Left ventricle myocardium inferior (tissue), 1 donor: ENCODE measurements at regions not wholly inside any gene's neighbourhood (a gene's known extent, or its start where the extent isn't known, plus 50 kb on each side); places are given as distances from the start of the nearest gene placed in this dataset.
"Not testable (repeated sequence)": the region's sequence is repeated elsewhere in the genome, so short reads cannot be mapped to it uniquely, and the experiment has no call there.

Source experiments
- DNase-seq: peaks from one replicate; pipeline ENCODE4 v3.0.0-alpha.2; 2020
- H3K27ac ChIP-seq: fragments of 200-600 bp; replicated peaks from 2 replicates; pipeline ENCODE4 v1.8.0; 2021
- H3K27me3 ChIP-seq: fragments of 200-600 bp; 2 replicates; pipeline ENCODE4 v1.8.0; 2021; ENCODE audit warnings: low read depth
- H3K36me3 ChIP-seq: fragments of 200-600 bp; 2 replicates; pipeline ENCODE4 v1.8.0; 2021
- H3K4me1 ChIP-seq: fragments of 200-600 bp; 2 replicates; pipeline ENCODE4 v1.8.0; 2021
- H3K4me3 ChIP-seq: fragments of 200-600 bp; 2 replicates; pipeline ENCODE4 v1.8.0; 2021; ENCODE audit warnings: mild to moderate bottlenecking, moderate library complexity
- H3K9me3 ChIP-seq: fragments of 200-600 bp; replicated peaks from 2 replicates; pipeline ENCODE4 v1.8.0; 2021
- intact Hi-C: fragments of 100-400 bp; cut with micrococcal nuclease; formaldehyde crosslinking; loops from one replicate; pipeline ENCODE4 v1.11.0; 2022
- TF ChIP-seq, protein P1 (sequence below): fragments of 200-600 bp; IDR thresholded peaks from 2 replicates; pipeline ENCODE4 v1.8.0; 2021; ENCODE audit warnings: antibody characterized with exemption, mild to moderate bottlenecking, borderline replicate concordance
- donor health status: DM: no; HTN: yes; CAD: no; lungs with severe emphysema.

- H3K36me3 ChIP-seq = no peaks in the 10 kb centered on the region
- intact Hi-C loops = no loop called here
- H3K27ac ChIP-seq = no peak overlapping the region
- TF ChIP-seq, protein P1, sequence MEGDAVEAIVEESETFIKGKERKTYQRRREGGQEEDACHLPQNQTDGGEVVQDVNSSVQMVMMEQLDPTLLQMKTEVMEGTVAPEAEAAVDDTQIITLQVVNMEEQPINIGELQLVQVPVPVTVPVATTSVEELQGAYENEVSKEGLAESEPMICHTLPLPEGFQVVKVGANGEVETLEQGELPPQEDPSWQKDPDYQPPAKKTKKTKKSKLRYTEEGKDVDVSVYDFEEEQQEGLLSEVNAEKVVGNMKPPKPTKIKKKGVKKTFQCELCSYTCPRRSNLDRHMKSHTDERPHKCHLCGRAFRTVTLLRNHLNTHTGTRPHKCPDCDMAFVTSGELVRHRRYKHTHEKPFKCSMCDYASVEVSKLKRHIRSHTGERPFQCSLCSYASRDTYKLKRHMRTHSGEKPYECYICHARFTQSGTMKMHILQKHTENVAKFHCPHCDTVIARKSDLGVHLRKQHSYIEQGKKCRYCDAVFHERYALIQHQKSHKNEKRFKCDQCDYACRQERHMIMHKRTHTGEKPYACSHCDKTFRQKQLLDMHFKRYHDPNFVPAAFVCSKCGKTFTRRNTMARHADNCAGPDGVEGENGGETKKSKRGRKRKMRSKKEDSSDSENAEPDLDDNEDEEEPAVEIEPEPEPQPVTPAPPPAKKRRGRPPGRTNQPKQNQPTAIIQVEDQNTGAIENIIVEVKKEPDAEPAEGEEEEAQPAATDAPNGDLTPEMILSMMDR = no peak
- H3K4me1 ChIP-seq = peaks cover 17% of the 10 kb centered on the region
- no peak for DNase-seq
- H3K4me3 ChIP-seq = no peak overlapping the region
- peaks cover 9% of the 10 kb centered on the region for H3K9me3 ChIP-seq
- H3K27me3 ChIP-seq = no peaks in the 10 kb centered on the region
These were observed 108.8 kb upstream of the PCED1B start for GRCh38 chr12:46970636-46971035.

DNA sequence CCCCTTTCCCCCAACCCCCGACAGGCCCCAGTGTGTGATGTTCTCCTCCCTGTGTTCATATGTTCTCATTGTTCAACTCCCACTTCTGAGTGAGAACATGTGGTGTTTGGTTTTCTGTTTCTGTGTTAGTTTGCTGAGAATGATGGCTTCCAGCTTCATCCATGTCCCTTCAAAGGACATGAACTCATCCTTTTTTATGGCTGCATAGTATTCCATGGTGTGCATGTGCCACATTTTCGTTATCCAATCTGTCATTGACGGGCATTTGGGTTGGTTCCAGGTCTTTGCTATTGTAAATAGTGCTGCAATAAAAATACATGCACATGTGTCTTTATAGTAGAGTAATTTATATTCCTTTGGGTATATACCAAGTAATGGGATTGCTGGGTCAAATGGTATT, 105.5 kb upstream of the PCED1B start:
- H3K9me3 ChIP-seq, H3K4me3 ChIP-seq, H3K27ac ChIP-seq, H3K27me3 ChIP-seq, intact Hi-C loops, DNase-seq, H3K36me3 ChIP-seq: not testable (repeated sequence)
- H3K4me1 ChIP-seq = peaks cover 11% of the 10 kb centered on the region

DNA sequence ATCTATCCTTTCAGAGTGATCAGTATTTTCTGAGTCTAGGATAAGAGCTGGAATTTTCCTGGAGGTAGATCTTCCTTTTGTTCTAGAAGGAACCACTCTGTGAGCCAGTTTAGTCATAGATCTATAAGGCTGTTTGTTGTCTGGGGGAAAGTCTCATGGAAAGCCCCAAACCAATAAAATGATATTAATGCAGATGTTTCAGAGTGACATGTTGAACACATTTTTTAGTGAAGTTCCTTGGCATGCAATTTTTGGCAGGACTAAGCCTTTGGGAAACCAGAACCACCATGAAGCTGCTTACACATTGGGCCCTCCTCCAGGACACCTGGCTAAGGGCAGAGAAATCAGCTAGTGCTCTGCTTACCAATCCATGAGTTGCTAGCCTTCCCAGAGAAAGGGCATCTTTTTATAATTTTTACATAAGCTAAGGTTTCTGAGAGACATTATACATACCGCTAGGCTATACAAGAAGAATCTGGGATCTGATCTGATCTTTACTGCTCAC, 101.5 kb upstream of the PCED1B start:
- no peak overlapping the region for H3K27ac ChIP-seq
- no peak overlapping the region for H3K4me3 ChIP-seq
- no peaks in the 10 kb centered on the region for H3K27me3 ChIP-seq
- TF ChIP-seq, protein P1 = no peak
- H3K9me3 ChIP-seq = peaks cover 9% of the 10 kb centered on the region
- no peaks in the 10 kb centered on the region for H3K36me3 ChIP-seq
- intact Hi-C loops = no loop called here
- DNase-seq = no peak
- H3K4me1 ChIP-seq = no peaks in the 10 kb centered on the region

GRCh38 chr12:46981622-46982021, 97.8 kb upstream of the PCED1B start:
- Histone ChIP-seq H3K4me1 (peaks cover 5% of the 10 kb centered on the region), H3K4me3 (no peak overlapping the region), H3K9me3 (no peaks in the 10 kb centered on the region), H3K36me3 (no peaks in the 10 kb centered on the region), H3K27me3 (no peaks in the 10 kb centered on the region), H3K27ac (no peak overlapping the region)
- no peak for DNase-seq
- intact Hi-C loops = no loop called here
- TF ChIP-seq, protein P1 = no peak

DNA sequence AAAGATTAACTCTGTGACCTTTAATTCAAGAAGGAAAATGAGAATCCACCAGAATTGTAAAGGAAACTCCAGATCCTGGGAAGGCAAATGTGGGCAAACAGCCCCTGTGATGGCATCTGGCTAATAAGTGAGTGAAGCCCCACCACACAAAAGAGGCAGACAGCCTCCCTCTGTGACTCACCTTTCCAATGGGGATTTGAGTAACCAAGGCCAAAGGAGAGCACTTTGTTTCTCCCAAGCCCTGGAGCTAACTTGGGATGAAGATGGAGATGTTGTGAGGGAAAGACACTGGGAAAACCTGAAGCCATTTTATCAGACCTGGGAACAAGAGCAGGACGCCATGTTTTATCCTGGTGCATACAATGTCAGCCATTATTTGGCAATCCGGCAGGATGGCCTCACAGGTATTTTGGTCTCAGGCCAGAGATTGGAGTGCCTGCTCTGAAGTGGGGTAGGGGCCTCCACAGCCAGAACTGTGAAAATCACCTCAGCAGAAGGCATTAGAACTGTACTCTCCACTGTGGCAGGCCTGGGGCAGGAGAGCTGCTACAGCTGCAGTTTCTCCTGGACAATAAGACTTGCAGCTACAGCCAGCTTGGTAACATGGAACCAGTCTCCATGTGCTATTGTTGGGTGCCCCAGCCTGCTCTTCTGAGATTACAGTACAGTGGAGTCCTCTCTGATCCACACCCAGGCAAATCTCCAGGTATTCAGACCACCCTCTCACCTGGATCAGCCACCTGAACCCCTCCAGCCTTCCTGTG, 96.6 kb upstream of the PCED1B start:
- Histone ChIP-seq H3K4me1 (peaks cover 5% of the 10 kb centered on the region), H3K36me3 (no peaks in the 10 kb centered on the region), H3K27ac (no peak overlapping the region), H3K4me3 (no peak overlapping the region), H3K9me3 (no peaks in the 10 kb centered on the region), H3K27me3 (no peaks in the 10 kb centered on the region)
- TF ChIP-seq, protein P1 = no peak
- intact Hi-C loops = no loop called here
- DNase-seq = no peak

DNA sequence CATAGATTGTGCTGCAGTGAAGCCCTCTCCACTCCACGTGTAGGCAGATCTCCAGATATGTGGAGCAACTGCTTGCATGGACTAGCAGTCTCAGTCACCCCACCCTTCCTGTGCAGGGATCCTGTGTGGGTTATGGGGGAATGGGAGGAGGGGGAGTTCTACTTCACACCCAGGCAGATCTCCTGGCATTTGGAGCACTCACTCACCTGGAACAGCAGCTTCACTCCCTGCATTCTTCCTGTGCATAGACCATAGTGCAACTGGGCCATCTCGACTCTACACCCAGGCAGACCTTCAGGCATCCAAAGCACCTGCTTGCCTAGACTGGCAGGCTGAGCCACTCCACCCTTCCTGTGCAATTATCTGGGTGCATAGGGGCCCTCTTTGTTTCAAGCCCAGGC, 96.0 kb upstream of the PCED1B start:
- no peaks in the 10 kb centered on the region for H3K36me3 ChIP-seq
- TF ChIP-seq, protein P1 = no peak
- DNase-seq = no peak
- no peak overlapping the region for H3K4me3 ChIP-seq
- peaks cover 5% of the 10 kb centered on the region for H3K9me3 ChIP-seq
- intact Hi-C loops = no loop called here
- no peaks in the 10 kb centered on the region for H3K27me3 ChIP-seq
- no peak overlapping the region for H3K27ac ChIP-seq
- H3K4me1 ChIP-seq = peaks cover 5% of the 10 kb centered on the region
